Bronchial epithelial cell (primary cell): ENCODE measurements at regions not wholly inside any gene's neighbourhood (a gene's known extent, or its start where the extent isn't known, plus 50 kb on each side); places are given as distances from the start of the nearest gene placed in this dataset.
A peak's percentile ranks its signal among the peaks of the same experiment; 100 is the strongest.
"Not testable (repeated sequence)": the region's sequence is repeated elsewhere in the genome, so short reads cannot be mapped to it uniquely, and the experiment has no call there.

Experiments
- DNase-seq: peaks from one replicate; pipeline ENCODE4 v3.0.0-alpha.2; 2010; ENCODE audit warnings: low read depth
- FAIRE-seq: peaks from 2 replicates; lab custom pipeline; 2011; peaks lifted over from hg19 to GRCh38; lab: Jason Lieb, UNC
- H3K27me3 ChIP-seq: 2 replicates; pipeline ENCODE4 v1.5.1; 2011; ENCODE audit warnings: low read length; ENCODE audit not compliant: control insufficient read depth, insufficient read depth
- H3K36me3 ChIP-seq: 2 replicates; pipeline ENCODE4 v1.5.1; 2011; ENCODE audit warnings: low read length; ENCODE audit not compliant: control insufficient read depth, insufficient read depth
- H3K4me3 ChIP-seq: 2 replicates; pipeline ENCODE4 v1.5.1; 2011; ENCODE audit warnings: mild to moderate bottlenecking, low read depth, low read length, control low read depth
- CTCF ChIP-seq: IDR thresholded peaks from 2 replicates; pipeline ENCODE4 v1.5.1; 2011; ENCODE audit warnings: mild to moderate bottlenecking, moderate library complexity, low read length, control low read depth, inconsistent platforms; ENCODE audit not compliant: insufficient read depth, severe bottlenecking

- peak; percentile 41 for TF ChIP-seq CTCF
- H3K36me3 ChIP-seq = no peaks in the 10 kb centered on the region
- no peak for FAIRE-seq
- peak; percentile 7 for DNase-seq
- no peak overlapping the region for H3K4me3 ChIP-seq
- H3K27me3 ChIP-seq = no peaks in the 10 kb centered on the region
Observed at GRCh38 chr21:32921632-32922230, 104.0 kb upstream of the OLIG2 start.

GRCh38 chr21:32925098-32925497 lies 100.6 kb upstream of the OLIG2 start:
- Histone ChIP-seq H3K36me3 (no peaks in the 10 kb centered on the region), H3K4me3 (no peak overlapping the region), H3K27me3 (no peaks in the 10 kb centered on the region)
- no peak for FAIRE-seq
- TF ChIP-seq CTCF = no peak
- DNase-seq = no peak

GRCh38 chr21:32929633-32930038 lies 96.1 kb upstream of the OLIG2 start:
- no peaks in the 10 kb centered on the region for H3K27me3 ChIP-seq
- FAIRE-seq = no peak
- no peaks in the 10 kb centered on the region for H3K36me3 ChIP-seq
- DNase-seq = no peak
- no peak for TF ChIP-seq CTCF
- H3K4me3 ChIP-seq = no peak overlapping the region

DNA sequence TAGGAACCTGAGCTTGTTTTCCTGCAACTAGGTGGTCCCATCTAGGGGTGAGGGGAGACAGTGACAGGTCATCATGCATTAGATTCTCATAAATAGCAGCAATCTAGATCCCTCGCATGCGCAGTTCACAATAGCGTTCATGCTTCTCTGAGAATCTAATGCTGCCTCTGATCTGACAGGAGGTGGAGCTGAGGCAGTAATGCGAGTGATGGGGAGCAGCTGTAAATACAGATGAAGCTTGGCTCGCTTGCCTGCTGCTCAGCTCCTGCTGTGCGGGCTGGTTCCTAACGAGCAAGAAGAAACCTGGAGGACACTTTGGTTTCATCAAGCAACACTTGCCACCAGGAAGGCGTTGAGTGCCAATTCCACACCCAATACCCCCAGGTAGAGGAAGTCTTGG lies 95.1 kb upstream of the OLIG2 start:
- FAIRE-seq (no peak), DNase-seq (no peak)
- TF ChIP-seq CTCF = no peak
- no peak overlapping the region for H3K4me3 ChIP-seq
- no peaks in the 10 kb centered on the region for H3K36me3 ChIP-seq
- H3K27me3 ChIP-seq = no peaks in the 10 kb centered on the region

DNA sequence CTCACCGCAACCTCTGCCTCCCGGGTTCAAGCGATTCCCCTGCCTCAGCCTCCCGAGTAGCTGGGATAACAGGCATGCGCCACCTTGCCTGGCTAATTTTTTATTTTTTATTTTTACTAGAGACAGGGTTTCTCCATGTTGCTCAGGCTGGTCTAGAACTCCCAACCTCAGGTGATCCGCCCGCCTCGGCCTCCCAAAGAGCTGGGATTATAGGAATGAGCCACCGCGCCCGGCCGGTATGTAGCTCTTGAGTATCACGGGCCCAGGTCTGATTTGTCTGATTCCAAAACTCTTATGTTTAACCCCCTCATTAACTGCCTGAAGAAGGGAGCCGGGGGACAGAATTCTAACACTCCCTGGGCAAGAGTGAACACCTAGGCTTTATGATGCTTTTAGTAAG lies 91.7 kb upstream of the OLIG2 start:
- not testable (repeated sequence) for H3K36me3 ChIP-seq, H3K27me3 ChIP-seq, H3K4me3 ChIP-seq, DNase-seq, FAIRE-seq

GRCh38 chr21:32934829-32935228 lies 90.9 kb upstream of the OLIG2 start:
- H3K27me3 ChIP-seq = no peaks in the 10 kb centered on the region

More at GRCh38 chr21:32934829-32935228, 90.9 kb upstream of the OLIG2 start:
- no peak for DNase-seq
- Histone ChIP-seq H3K4me3 (no peak overlapping the region), H3K36me3 (no peaks in the 10 kb centered on the region)
- FAIRE-seq = no peak
- TF ChIP-seq CTCF = no peak
